ENCODE measurements at regions not wholly inside any gene's neighbourhood (a gene's known extent, or its start where the extent isn't known, plus 50 kb on each side); places are given as distances from the start of the nearest gene placed in this dataset.

GRCh38 chr3:76482510-76482909 is 557.4 kb upstream of the ROBO2 start:
- ChIA-PET CTCF (no interaction called here), POLR2A (no interaction called here)
- H3K27ac Mint-ChIP-seq = no peak overlapping the region
- no peaks in the 10 kb centered on the region for H3K27me3 Mint-ChIP-seq
- no peaks in the 10 kb centered on the region for H3K4me1 Mint-ChIP-seq
- peaks cover 2% of the 10 kb centered on the region for H3K9me3 Mint-ChIP-seq
- no peak for DNase-seq
- H3K4me3 Mint-ChIP-seq = no peak overlapping the region
- H3K36me3 Mint-ChIP-seq (ENCODE audit: low read depth) = no peaks in the 10 kb centered on the region

GRCh38 chr3:76487446-76487845 is 552.5 kb upstream of the ROBO2 start:
- H3K27ac Mint-ChIP-seq = no peak overlapping the region
- no peak for DNase-seq
- no peaks in the 10 kb centered on the region for H3K4me1 Mint-ChIP-seq
- H3K27me3 Mint-ChIP-seq = no peaks in the 10 kb centered on the region
- CTCF ChIA-PET = no interaction called here
- H3K4me3 Mint-ChIP-seq = no peak overlapping the region
- POLR2A ChIA-PET = no interaction called here
- H3K36me3 Mint-ChIP-seq (ENCODE audit: low read depth) = no peaks in the 10 kb centered on the region
- H3K9me3 Mint-ChIP-seq = peaks cover 6% of the 10 kb centered on the region

GRCh38 chr3:76490064-76490463 is 549.8 kb upstream of the ROBO2 start:
- Mint-ChIP-seq H3K27ac (no peak overlapping the region), H3K9me3 (peaks cover 6% of the 10 kb centered on the region), H3K27me3 (no peaks in the 10 kb centered on the region), H3K4me1 (no peaks in the 10 kb centered on the region), H3K4me3 (no peak overlapping the region), H3K36me3 (ENCODE audit: low read depth) (no peaks in the 10 kb centered on the region)
- ChIA-PET CTCF (no interaction called here), POLR2A (no interaction called here)
- no peak for DNase-seq

GRCh38 chr3:76495216-76495615 is 544.7 kb upstream of the ROBO2 start:
- Mint-ChIP-seq H3K36me3 (ENCODE audit: low read depth) (no peaks in the 10 kb centered on the region), H3K4me1 (no peaks in the 10 kb centered on the region), H3K27ac (no peak overlapping the region), H3K27me3 (no peaks in the 10 kb centered on the region), H3K4me3 (no peak overlapping the region), H3K9me3 (peaks cover 15% of the 10 kb centered on the region)
- DNase-seq = no peak
- CTCF ChIA-PET = no interaction called here
- POLR2A ChIA-PET = no interaction called here

- Mint-ChIP-seq H3K4me1 (no peaks in the 10 kb centered on the region), H3K27me3 (no peaks in the 10 kb centered on the region), H3K27ac (no peak overlapping the region), H3K4me3 (no peak overlapping the region), H3K36me3 (ENCODE audit: low read depth) (no peaks in the 10 kb centered on the region), H3K9me3 (peaks cover 15% of the 10 kb centered on the region)
- ChIA-PET CTCF (no interaction called here), POLR2A (no interaction called here)
- no peak for DNase-seq
Observed at GRCh38 chr3:76497636-76498035, 542.3 kb upstream of the ROBO2 start.

- ChIA-PET POLR2A (no interaction called here), CTCF (no interaction called here)
- H3K27me3 Mint-ChIP-seq = no peaks in the 10 kb centered on the region
- H3K27ac Mint-ChIP-seq = no peak overlapping the region
- DNase-seq = no peak
- H3K4me1 Mint-ChIP-seq = no peaks in the 10 kb centered on the region
- no peaks in the 10 kb centered on the region for H3K36me3 Mint-ChIP-seq (ENCODE audit: low read depth)
- peaks cover 17% of the 10 kb centered on the region for H3K9me3 Mint-ChIP-seq
- no peak overlapping the region for H3K4me3 Mint-ChIP-seq
Observed at GRCh38 chr3:76500746-76501275, 539.1 kb upstream of the ROBO2 start.

- H3K27me3 Mint-ChIP-seq = no peaks in the 10 kb centered on the region
Observed at GRCh38 chr3:76501315-76501714, 538.6 kb upstream of the ROBO2 start.

GRCh38 chr3:76502076-76502475 is 537.8 kb upstream of the ROBO2 start:
- CTCF ChIA-PET = no interaction called here
- Mint-ChIP-seq H3K9me3 (peaks cover 12% of the 10 kb centered on the region), H3K27ac (no peak overlapping the region), H3K4me1 (no peaks in the 10 kb centered on the region), H3K36me3 (ENCODE audit: low read depth) (no peaks in the 10 kb centered on the region), H3K4me3 (no peak overlapping the region), H3K27me3 (no peaks in the 10 kb centered on the region)
- no peak for DNase-seq
- POLR2A ChIA-PET = no interaction called here

More at GRCh38 chr3:76501315-76501714, 538.6 kb upstream of the ROBO2 start:
- CTCF ChIA-PET = no interaction called here
- no peak for DNase-seq
- no peaks in the 10 kb centered on the region for H3K4me1 Mint-ChIP-seq
- H3K9me3 Mint-ChIP-seq = peaks cover 17% of the 10 kb centered on the region
- no peaks in the 10 kb centered on the region for H3K36me3 Mint-ChIP-seq (ENCODE audit: low read depth)
- H3K4me3 Mint-ChIP-seq = no peak overlapping the region
- POLR2A ChIA-PET = no interaction called here
- H3K27ac Mint-ChIP-seq = no peak overlapping the region

GRCh38 chr3:76505202-76505845 is 534.6 kb upstream of the ROBO2 start:
- H3K27ac Mint-ChIP-seq = no peak overlapping the region
- ChIA-PET POLR2A (no interaction called here), CTCF (interaction anchor here (0.8 kb wide), 1 partner anchor 8 kb away, joined by 3 read pairs; no protein-coding TSS in a partner anchor)
- no peaks in the 10 kb centered on the region for H3K36me3 Mint-ChIP-seq (ENCODE audit: low read depth)
- peaks cover 4% of the 10 kb centered on the region for H3K9me3 Mint-ChIP-seq
- no peaks in the 10 kb centered on the region for H3K4me1 Mint-ChIP-seq
- H3K27me3 Mint-ChIP-seq = no peaks in the 10 kb centered on the region
- DNase-seq = no peak
- no peak overlapping the region for H3K4me3 Mint-ChIP-seq

- Mint-ChIP-seq H3K36me3 (ENCODE audit: low read depth) (no peaks in the 10 kb centered on the region), H3K4me3 (no peak overlapping the region), H3K4me1 (no peaks in the 10 kb centered on the region), H3K27me3 (no peaks in the 10 kb centered on the region), H3K27ac (no peak overlapping the region), H3K9me3 (peaks cover 8% of the 10 kb centered on the region)
- DNase-seq = no peak
- ChIA-PET POLR2A (no interaction called here), CTCF (no interaction called here)
Observed at GRCh38 chr3:76509179-76509830, 530.6 kb upstream of the ROBO2 start.

- H3K4me3 Mint-ChIP-seq = no peak overlapping the region
- H3K27ac Mint-ChIP-seq = no peak overlapping the region
- no peaks in the 10 kb centered on the region for H3K36me3 Mint-ChIP-seq (ENCODE audit: low read depth)
- no peaks in the 10 kb centered on the region for H3K4me1 Mint-ChIP-seq
- no peaks in the 10 kb centered on the region for H3K27me3 Mint-ChIP-seq
- H3K9me3 Mint-ChIP-seq = peaks cover 11% of the 10 kb centered on the region
- ChIA-PET CTCF (no interaction called here), POLR2A (no interaction called here)
- DNase-seq = no peak
Observed at GRCh38 chr3:76514836-76515235, 525.1 kb upstream of the ROBO2 start.

- ChIA-PET POLR2A (no interaction called here), CTCF (no interaction called here)
- Mint-ChIP-seq H3K4me1 (no peaks in the 10 kb centered on the region), H3K27me3 (no peaks in the 10 kb centered on the region), H3K4me3 (no peak overlapping the region), H3K36me3 (ENCODE audit: low read depth) (no peaks in the 10 kb centered on the region), H3K9me3 (peaks cover 7% of the 10 kb centered on the region), H3K27ac (no peak overlapping the region)
- no peak for DNase-seq
Observed at GRCh38 chr3:76523337-76523736, 516.6 kb upstream of the ROBO2 start.

GRCh38 chr3:76525726-76526125 is 514.2 kb upstream of the ROBO2 start:
- POLR2A ChIA-PET = no interaction called here
- H3K36me3 Mint-ChIP-seq (ENCODE audit: low read depth) = no peaks in the 10 kb centered on the region
- no peak overlapping the region for H3K4me3 Mint-ChIP-seq
- CTCF ChIA-PET = no interaction called here
- no peaks in the 10 kb centered on the region for H3K4me1 Mint-ChIP-seq
- no peak for DNase-seq
- no peaks in the 10 kb centered on the region for H3K27me3 Mint-ChIP-seq
- H3K27ac Mint-ChIP-seq = no peak overlapping the region
- peaks cover 4% of the 10 kb centered on the region for H3K9me3 Mint-ChIP-seq

GRCh38 chr3:76527773-76528172 is 512.1 kb upstream of the ROBO2 start:
- Mint-ChIP-seq H3K4me1 (no peaks in the 10 kb centered on the region), H3K36me3 (ENCODE audit: low read depth) (no peaks in the 10 kb centered on the region), H3K4me3 (no peak overlapping the region), H3K27me3 (no peaks in the 10 kb centered on the region), H3K9me3 (peaks cover 4% of the 10 kb centered on the region), H3K27ac (no peak overlapping the region)
- POLR2A ChIA-PET = no interaction called here
- CTCF ChIA-PET = no interaction called here
- DNase-seq = no peak

Measured in activated CD4-positive, alpha-beta T cell treated with anti-CD3 and anti-CD28 coated beads, Interleukin-2, amount 10 ng/mL, durations not matched to agents 7 days and 5 days (primary cell).